ENCODE measurements at regions not wholly inside any gene's neighbourhood (a gene's known extent, or its start where the extent isn't known, plus 50 kb on each side); places are given as distances from the start of the nearest gene placed in this dataset.
"Not testable (repeated sequence)": the region's sequence is repeated elsewhere in the genome, so short reads cannot be mapped to it uniquely, and the experiment has no call there.

DNA sequence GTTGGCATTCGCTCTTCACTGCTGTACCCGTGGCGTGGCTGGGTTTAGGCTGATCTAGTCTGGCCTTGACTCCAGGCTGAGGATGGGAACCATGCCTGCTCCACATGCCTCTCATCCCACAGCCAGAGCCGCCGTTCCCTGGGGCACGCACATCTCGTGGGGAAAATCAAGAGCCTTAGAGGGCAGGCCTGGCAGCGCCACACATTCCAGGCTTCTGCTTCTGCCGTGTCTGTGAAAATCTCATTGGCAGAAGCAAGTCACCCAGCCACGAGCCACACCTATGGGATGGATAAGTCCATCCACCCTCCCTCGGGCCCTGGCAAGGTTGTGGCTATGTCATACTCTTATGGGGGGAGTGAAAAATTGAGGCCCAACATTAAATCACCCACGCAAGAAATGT is 102.6 kb upstream of the LPCAT1 start:
- not testable (repeated sequence) for TF ChIP-seq FOXA1 (IDR thresholded peaks at IDR 0.05); LEF1 (IDR thresholded peaks at IDR 0.05; ENCODE audit: borderline replicate concordance); BHLHE40 (IDR thresholded peaks at IDR 0.05; ENCODE audit: borderline replicate concordance)
